ENCODE measurements at regions not wholly inside any gene's neighbourhood (a gene's known extent, or its start where the extent isn't known, plus 50 kb on each side); places are given as distances from the start of the nearest gene placed in this dataset.
A peak's percentile ranks its signal among the peaks of the same experiment; 100 is the strongest.

DNA sequence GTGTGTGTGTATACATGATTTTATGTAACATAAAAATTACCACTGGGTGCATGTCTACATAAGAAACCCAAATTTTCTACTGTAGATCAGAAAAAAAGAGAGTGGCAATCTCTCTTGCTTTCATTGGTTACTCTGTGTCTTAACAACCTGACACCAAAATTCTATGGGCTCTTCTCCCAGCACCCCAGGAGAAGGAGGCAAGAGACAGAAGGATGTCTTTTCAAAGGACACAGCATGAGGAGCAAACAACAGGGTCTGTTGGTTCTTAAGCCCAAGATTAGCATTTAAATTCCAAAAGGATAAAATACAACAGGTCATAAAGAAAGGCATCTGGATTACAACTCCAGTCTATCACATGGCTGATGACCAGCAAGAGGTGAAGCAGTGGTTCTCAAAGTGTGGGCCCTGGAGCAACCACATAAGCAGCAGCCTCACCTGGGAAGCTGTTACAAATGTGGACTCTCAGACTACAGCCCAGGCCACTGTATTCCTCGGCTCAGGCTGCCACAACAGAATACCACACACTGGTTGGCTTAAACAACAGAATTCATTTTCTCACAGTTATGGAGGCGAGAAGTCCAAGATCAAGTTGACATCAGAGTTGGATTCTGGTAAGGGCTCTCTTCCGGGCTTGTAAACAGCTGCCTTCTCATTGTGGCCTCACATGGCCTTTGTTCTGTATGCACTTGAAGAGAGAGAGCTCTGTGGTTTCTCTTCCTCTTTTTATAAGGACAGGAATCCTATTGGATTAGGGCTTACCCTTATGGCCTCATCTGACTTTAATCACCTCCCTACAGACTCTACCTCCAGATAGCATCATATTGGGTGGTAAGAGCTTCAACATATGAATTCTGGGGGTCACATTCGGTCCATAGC, 79.8 kb upstream of the RNF152 start:
- no peak overlapping the region for H2BK5ac ChIP-seq (ENCODE audit: low read depth, low read length, poor library complexity, severe bottlenecking)
- H3K36me3 ChIP-seq (ENCODE audit: control insufficient read depth in 1 of 2, insufficient read depth in 2 of 2, low read depth in 1 of 2, low read length in 2 of 2), result no peaks in the 10 kb centered on the region
- H3K18ac ChIP-seq (ENCODE audit: low read depth in 1 of 2, low read length in 2 of 2), result peak overlapping the region in 1 of 2 experiments; percentile 42
- no peak overlapping the region for H2AK5ac ChIP-seq (ENCODE audit: low read length, severe bottlenecking)
- H3K4ac ChIP-seq (ENCODE audit: low read depth in 1 of 2, low read length in 2 of 2), result no peak overlapping the region
- no peaks in the 10 kb centered on the region for H3K79me1 ChIP-seq (replicated peaks; ENCODE audit: low read length, poor library complexity, severe bottlenecking)
- H2BK15ac ChIP-seq (ENCODE audit: low read depth, poor library complexity, severe bottlenecking), result no peak overlapping the region
- H3K9ac ChIP-seq (ENCODE audit: low read length), result no peak overlapping the region
- no peak overlapping the region for H3K27ac ChIP-seq (ENCODE audit: low read length, poor library complexity, severe bottlenecking)
- H2BK12ac ChIP-seq (ENCODE audit: low read length in 2 of 2), result peak overlapping the region in 1 of 2 experiments; percentile 2
- no peaks in the 10 kb centered on the region for H3K9me3 ChIP-seq (ENCODE audit: control insufficient read depth, low read length)
- H2BK120ac ChIP-seq (ENCODE audit: low read depth, low read length), result no peak overlapping the region
- WGBS, result 89% methylated on average over 4 of the region's 4 CpGs
- no peak overlapping the region for H3K23ac ChIP-seq (ENCODE audit: low read length in 2 of 2)
- H4K91ac ChIP-seq (ENCODE audit: low read length), result no peak overlapping the region
- H3K4me3 ChIP-seq (ENCODE audit: insufficient read depth in 1 of 2, low read depth in 1 of 2, low read length in 2 of 2), result no peak overlapping the region
- no peaks in the 10 kb centered on the region for H3K4me1 ChIP-seq (ENCODE audit: control insufficient read depth, insufficient read depth, low read depth, low read length)
- no peak overlapping the region for H3K4me2 ChIP-seq (ENCODE audit: low read length, poor library complexity, severe bottlenecking)
- peak; percentile 49 for DNase-seq
- H3K27me3 ChIP-seq (ENCODE audit: control insufficient read depth in 1 of 2, insufficient read depth in 1 of 2, low read length in 2 of 2), result no peaks in the 10 kb centered on the region
- H2AFZ ChIP-seq (ENCODE audit: low read depth, low read length), result no peak overlapping the region
- peak overlapping the region; percentile 57 for H4K8ac ChIP-seq (ENCODE audit: low read length)
- no peak overlapping the region for H3K14ac ChIP-seq (ENCODE audit: low read length in 2 of 2)

DNA sequence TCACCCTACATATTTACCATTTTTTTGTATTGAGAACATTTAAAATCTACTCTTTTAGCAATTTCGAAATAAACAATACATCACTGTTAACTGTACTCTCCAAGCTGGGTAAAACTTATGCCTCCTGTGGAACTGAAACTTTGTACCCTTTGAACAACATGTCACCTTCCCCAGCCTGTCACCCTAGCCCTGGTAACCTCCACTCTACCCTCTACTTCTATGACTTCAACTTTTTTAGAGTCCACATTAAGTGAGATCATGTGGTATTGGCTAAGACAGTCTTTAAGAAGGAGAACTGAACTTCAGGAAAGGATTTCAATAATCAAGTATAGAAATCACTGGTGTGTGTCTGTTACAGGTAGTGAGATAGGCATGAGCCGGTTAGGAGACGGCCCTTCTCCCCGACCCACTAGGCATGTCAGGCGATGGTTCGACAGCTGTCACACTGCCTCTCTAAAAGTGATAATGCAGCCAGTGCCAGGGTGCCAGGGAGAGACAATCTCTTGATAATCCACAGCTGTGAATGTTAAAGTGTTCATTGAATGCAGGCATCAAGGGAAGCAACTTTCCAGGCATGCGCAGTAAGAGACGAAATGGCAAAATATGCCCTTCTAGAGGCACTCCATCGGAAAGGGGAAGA, 74.6 kb upstream of the RNF152 start:
- no peak overlapping the region for H2AFZ ChIP-seq (ENCODE audit: low read depth, low read length)
- no peak overlapping the region for H3K14ac ChIP-seq (ENCODE audit: low read length in 2 of 2)
- no peaks in the 10 kb centered on the region for H3K79me1 ChIP-seq (replicated peaks; ENCODE audit: low read length, poor library complexity, severe bottlenecking)
- H3K27me3 ChIP-seq (ENCODE audit: control insufficient read depth in 1 of 2, insufficient read depth in 1 of 2, low read length in 2 of 2), result no peaks in the 10 kb centered on the region
- H3K23ac ChIP-seq (ENCODE audit: low read length in 2 of 2), result no peak overlapping the region
- H3K36me3 ChIP-seq (ENCODE audit: control insufficient read depth in 1 of 2, insufficient read depth in 2 of 2, low read depth in 1 of 2, low read length in 2 of 2), result no peaks in the 10 kb centered on the region
- no peak overlapping the region for H2BK120ac ChIP-seq (ENCODE audit: low read depth, low read length)
- H3K18ac ChIP-seq (ENCODE audit: low read depth in 1 of 2, low read length in 2 of 2), result no peak overlapping the region
- H3K4me1 ChIP-seq (ENCODE audit: control insufficient read depth, insufficient read depth, low read depth, low read length), result no peaks in the 10 kb centered on the region
- peak overlapping the region; percentile 18 for H4K91ac ChIP-seq (ENCODE audit: low read length)
- no peak overlapping the region for H2AK5ac ChIP-seq (ENCODE audit: low read length, severe bottlenecking)
- H3K4ac ChIP-seq (ENCODE audit: low read depth in 1 of 2, low read length in 2 of 2), result no peak overlapping the region
- no peak overlapping the region for H2BK5ac ChIP-seq (ENCODE audit: low read depth, low read length, poor library complexity, severe bottlenecking)
- H3K9me3 ChIP-seq (ENCODE audit: control insufficient read depth, low read length), result no peaks in the 10 kb centered on the region
- no peak overlapping the region for H2BK15ac ChIP-seq (ENCODE audit: low read depth, poor library complexity, severe bottlenecking)
- no peak overlapping the region for H3K27ac ChIP-seq (ENCODE audit: low read length, poor library complexity, severe bottlenecking)
- H4K8ac ChIP-seq (ENCODE audit: low read length), result no peak overlapping the region
- no peak overlapping the region for H2BK12ac ChIP-seq (ENCODE audit: low read length in 2 of 2)
- H3K4me3 ChIP-seq (ENCODE audit: insufficient read depth in 1 of 2, low read depth in 1 of 2, low read length in 2 of 2), result no peak overlapping the region
- over 99% methylated on average over 9 of the region's 9 CpGs for WGBS
- DNase-seq, result no peak
- H3K9ac ChIP-seq (ENCODE audit: low read length), result no peak overlapping the region
- H3K4me2 ChIP-seq (ENCODE audit: low read length, poor library complexity, severe bottlenecking), result no peak overlapping the region

DNA sequence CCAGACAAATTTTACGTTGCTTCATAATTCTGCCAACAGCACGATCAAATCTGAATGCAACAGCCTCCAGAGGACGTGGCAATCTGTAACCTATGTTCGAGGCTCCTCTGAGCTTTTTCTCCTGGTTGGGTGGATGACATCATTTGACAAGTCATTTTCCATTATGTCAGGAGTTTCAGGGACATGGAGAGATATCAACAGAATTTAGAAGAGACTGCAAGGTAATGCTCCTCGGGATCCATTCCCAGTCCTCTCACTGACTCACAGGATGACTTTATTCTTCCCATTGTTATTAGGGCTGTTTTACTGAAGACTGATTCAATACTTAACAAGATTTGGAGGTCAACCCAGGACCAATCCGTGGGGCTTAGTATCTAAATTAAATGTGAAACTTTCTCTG, 72.5 kb upstream of the RNF152 start:
- H2BK120ac ChIP-seq (ENCODE audit: low read depth, low read length), result no peak overlapping the region
- no peak overlapping the region for H3K23ac ChIP-seq (ENCODE audit: low read length in 2 of 2)
- H3K14ac ChIP-seq (ENCODE audit: low read length in 2 of 2), result no peak overlapping the region
- no peak overlapping the region for H3K4me2 ChIP-seq (ENCODE audit: low read length, poor library complexity, severe bottlenecking)
- H4K91ac ChIP-seq (ENCODE audit: low read length), result no peak overlapping the region
- H3K4me1 ChIP-seq (ENCODE audit: control insufficient read depth, insufficient read depth, low read depth, low read length), result no peaks in the 10 kb centered on the region
- no peak overlapping the region for H2BK15ac ChIP-seq (ENCODE audit: low read depth, poor library complexity, severe bottlenecking)
- no peaks in the 10 kb centered on the region for H3K79me1 ChIP-seq (replicated peaks; ENCODE audit: low read length, poor library complexity, severe bottlenecking)
- no peak for DNase-seq
- H3K36me3 ChIP-seq (ENCODE audit: control insufficient read depth in 1 of 2, insufficient read depth in 2 of 2, low read depth in 1 of 2, low read length in 2 of 2), result no peaks in the 10 kb centered on the region
- H3K9me3 ChIP-seq (ENCODE audit: control insufficient read depth, low read length), result no peaks in the 10 kb centered on the region
- H4K8ac ChIP-seq (ENCODE audit: low read length), result no peak overlapping the region
- H3K27ac ChIP-seq (ENCODE audit: low read length, poor library complexity, severe bottlenecking), result no peak overlapping the region
- WGBS, result 89% methylated on average over 6 of the region's 6 CpGs
- H3K9ac ChIP-seq (ENCODE audit: low read length), result peak overlapping the region; percentile 34
- no peak overlapping the region for H3K4me3 ChIP-seq (ENCODE audit: insufficient read depth in 1 of 2, low read depth in 1 of 2, low read length in 2 of 2)
- no peak overlapping the region for H2AK5ac ChIP-seq (ENCODE audit: low read length, severe bottlenecking)
- H3K27me3 ChIP-seq (ENCODE audit: control insufficient read depth in 1 of 2, insufficient read depth in 1 of 2, low read length in 2 of 2), result no peaks in the 10 kb centered on the region
- H2BK12ac ChIP-seq (ENCODE audit: low read length in 2 of 2), result no peak overlapping the region
- H2AFZ ChIP-seq (ENCODE audit: low read depth, low read length), result no peak overlapping the region
- H2BK5ac ChIP-seq (ENCODE audit: low read depth, low read length, poor library complexity, severe bottlenecking), result no peak overlapping the region
- H3K18ac ChIP-seq (ENCODE audit: low read depth in 1 of 2, low read length in 2 of 2), result no peak overlapping the region
- no peak overlapping the region for H3K4ac ChIP-seq (ENCODE audit: low read depth in 1 of 2, low read length in 2 of 2)

DNA sequence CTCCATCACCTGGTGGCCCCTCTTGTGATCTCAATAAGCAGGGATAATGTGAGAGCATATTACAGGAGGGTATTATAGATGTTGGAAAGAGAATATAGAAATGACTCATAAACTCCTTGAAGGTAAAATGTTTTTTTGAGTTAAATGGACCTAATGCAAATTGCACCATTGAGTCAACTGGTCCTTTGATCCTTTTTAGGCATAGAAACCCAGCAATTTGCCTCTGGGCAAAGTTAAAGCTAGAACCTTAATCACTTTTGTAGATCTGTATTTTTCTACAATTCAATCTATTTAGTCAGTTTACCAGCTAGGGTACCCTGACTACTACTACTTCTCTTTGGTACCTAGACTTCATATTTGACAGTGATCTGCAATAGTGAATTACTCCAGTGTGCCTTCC, 71.8 kb upstream of the RNF152 start:
- Histone ChIP-seq H4K91ac (ENCODE audit: low read length) (no peak overlapping the region), H2BK120ac (ENCODE audit: low read depth, low read length) (no peak overlapping the region), H3K27ac (ENCODE audit: low read length, poor library complexity, severe bottlenecking) (no peak overlapping the region), H3K9ac (ENCODE audit: low read length) (no peak overlapping the region), H2BK15ac (ENCODE audit: low read depth, poor library complexity, severe bottlenecking) (no peak overlapping the region), H3K4ac (ENCODE audit: low read depth in 1 of 2, low read length in 2 of 2) (no peak overlapping the region), H3K79me1 (replicated peaks; ENCODE audit: low read length, poor library complexity, severe bottlenecking) (no peaks in the 10 kb centered on the region), H3K4me2 (ENCODE audit: low read length, poor library complexity, severe bottlenecking) (no peak overlapping the region), H2AFZ (ENCODE audit: low read depth, low read length) (no peak overlapping the region), H3K9me3 (ENCODE audit: control insufficient read depth, low read length) (no peaks in the 10 kb centered on the region), H3K27me3 (ENCODE audit: control insufficient read depth in 1 of 2, insufficient read depth in 1 of 2, low read length in 2 of 2) (no peaks in the 10 kb centered on the region), H3K23ac (ENCODE audit: low read length in 2 of 2) (no peak overlapping the region), H3K18ac (ENCODE audit: low read depth in 1 of 2, low read length in 2 of 2) (no peak overlapping the region), H3K4me1 (ENCODE audit: control insufficient read depth, insufficient read depth, low read depth, low read length) (no peaks in the 10 kb centered on the region), H2BK12ac (ENCODE audit: low read length in 2 of 2) (no peak overlapping the region), H3K4me3 (ENCODE audit: insufficient read depth in 1 of 2, low read depth in 1 of 2, low read length in 2 of 2) (no peak overlapping the region), H2AK5ac (ENCODE audit: low read length, severe bottlenecking) (no peak overlapping the region), H4K8ac (ENCODE audit: low read length) (no peak overlapping the region), H3K14ac (ENCODE audit: low read length in 2 of 2) (no peak overlapping the region), H3K36me3 (ENCODE audit: control insufficient read depth in 1 of 2, insufficient read depth in 2 of 2, low read depth in 1 of 2, low read length in 2 of 2) (no peaks in the 10 kb centered on the region), H2BK5ac (ENCODE audit: low read depth, low read length, poor library complexity, severe bottlenecking) (no peak overlapping the region)
- no peak for DNase-seq
